HCT116 (cell line): ENCODE measurements at regions not wholly inside any gene's neighbourhood (a gene's known extent, or its start where the extent isn't known, plus 50 kb on each side); places are given as distances from the start of the nearest gene placed in this dataset.

Source experiments
- CBX3 ChIP-seq: IDR thresholded peaks from 2 replicates; pipeline ENCODE4 v1.6.1; 2012; ENCODE audit warnings: low read depth
- EZH2 ChIP-seq: fragments of 200-600 bp; sonication (generic); IDR thresholded peaks from 2 replicates; pipeline ENCODE4 v1.6.1; 2017; ENCODE audit warnings: antibody characterized with exemption, mixed run types
- JUND ChIP-seq: IDR thresholded peaks from 2 replicates; pipeline ENCODE4 v1.6.1; 2012
- MAX ChIP-seq: IDR thresholded peaks from 2 replicates; pipeline ENCODE4 v1.6.1; 2012
- POLR2A ChIP-seq: IDR thresholded peaks from 2 replicates; pipeline ENCODE4 v1.7.0; 2011; ENCODE audit warnings: borderline replicate concordance; ENCODE audit not compliant: insufficient read depth, insufficient read length; ENCODE audit errors: extremely low read depth
- POLR2AphosphoS5 ChIP-seq: IDR thresholded peaks from 2 replicates; pipeline ENCODE4 v1.6.1; 2011; ENCODE audit warnings: mild to moderate bottlenecking, low read depth, low read length, moderate library complexity
- RAD21 ChIP-seq: IDR thresholded peaks from 2 replicates; pipeline ENCODE4 v1.6.1; 2012; ENCODE audit warnings: low read depth, mild to moderate bottlenecking
- REST ChIP-seq: IDR thresholded peaks from 2 replicates; pipeline ENCODE4 v1.6.1; 2012; ENCODE audit warnings: low read depth
- SIN3A ChIP-seq: IDR thresholded peaks from 2 replicates; pipeline ENCODE4 v1.6.1; 2012; ENCODE audit warnings: low read depth
- SP1 ChIP-seq: IDR thresholded peaks from 2 replicates; pipeline ENCODE4 v1.6.1; 2012; ENCODE audit warnings: low read depth
- SRF ChIP-seq: IDR thresholded peaks from 2 replicates; pipeline ENCODE4 v1.6.1; 2012; ENCODE audit warnings: low read depth
- ZNF274 ChIP-seq: fragments of 200-500 bp; sonication (Bioruptor generic); IDR thresholded peaks from 2 replicates; pipeline ENCODE4 v1.6.1; 2014; ENCODE audit warnings: mild to moderate bottlenecking, low read depth, low read length, inconsistent platforms
- TF ChIP-seq, protein P1 (sequence below), 3 experiments: fragments of 200-600 bp in 1 of 3; sonication (generic) in 1 of 3; IDR thresholded peaks in 2 of 3; conservative IDR thresholded peaks in 1 of 3; 2 replicates each; pipeline ENCODE4 v1.5.1; 2012 to 2017; ENCODE audit warnings: low read depth in 2 of 3, low read length in 2 of 3, antibody characterized with exemption in 1 of 3, borderline replicate concordance in 1 of 3, control low read depth in 1 of 3, mild to moderate bottlenecking in 1 of 3, mixed read lengths in 1 of 3, mixed run types in 1 of 3, moderate library complexity in 1 of 3; ENCODE audit not compliant: insufficient read depth in 1 of 3
- TF ChIP-seq, protein P2 (sequence below): IDR thresholded peaks from 2 replicates; pipeline ENCODE4 v1.6.1; 2011; ENCODE audit warnings: mild to moderate bottlenecking, low read length, moderate library complexity; ENCODE audit not compliant: insufficient replicate concordance; ENCODE audit errors: extremely low read depth

DNA sequence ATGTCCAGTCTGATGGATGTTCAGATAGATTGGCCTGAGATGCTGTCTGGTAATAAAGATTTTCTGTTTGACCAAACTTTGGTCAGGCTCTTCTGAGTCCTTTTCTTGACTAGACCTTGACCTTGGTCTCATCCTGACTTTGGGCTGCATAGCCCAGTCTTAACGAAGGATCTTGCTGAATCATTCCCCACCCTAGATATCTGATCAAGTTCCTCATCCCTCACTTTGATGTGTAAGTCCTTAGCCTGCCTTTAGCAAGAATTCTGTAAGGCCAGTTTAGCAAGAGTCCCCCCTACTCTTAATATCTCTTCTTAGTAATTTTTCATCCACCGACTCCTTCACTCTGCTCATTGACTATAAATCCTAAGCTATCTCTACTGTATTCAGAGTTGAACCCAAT is 244.4 kb upstream of the JADE1 start:
- no peak for TF ChIP-seq REST
- no peak for TF ChIP-seq POLR2A
- TF ChIP-seq JUND = no peak
- no peak for TF ChIP-seq SP1
- no peak for TF ChIP-seq CBX3
- no peak for TF ChIP-seq MAX
- TF ChIP-seq, protein P1, sequence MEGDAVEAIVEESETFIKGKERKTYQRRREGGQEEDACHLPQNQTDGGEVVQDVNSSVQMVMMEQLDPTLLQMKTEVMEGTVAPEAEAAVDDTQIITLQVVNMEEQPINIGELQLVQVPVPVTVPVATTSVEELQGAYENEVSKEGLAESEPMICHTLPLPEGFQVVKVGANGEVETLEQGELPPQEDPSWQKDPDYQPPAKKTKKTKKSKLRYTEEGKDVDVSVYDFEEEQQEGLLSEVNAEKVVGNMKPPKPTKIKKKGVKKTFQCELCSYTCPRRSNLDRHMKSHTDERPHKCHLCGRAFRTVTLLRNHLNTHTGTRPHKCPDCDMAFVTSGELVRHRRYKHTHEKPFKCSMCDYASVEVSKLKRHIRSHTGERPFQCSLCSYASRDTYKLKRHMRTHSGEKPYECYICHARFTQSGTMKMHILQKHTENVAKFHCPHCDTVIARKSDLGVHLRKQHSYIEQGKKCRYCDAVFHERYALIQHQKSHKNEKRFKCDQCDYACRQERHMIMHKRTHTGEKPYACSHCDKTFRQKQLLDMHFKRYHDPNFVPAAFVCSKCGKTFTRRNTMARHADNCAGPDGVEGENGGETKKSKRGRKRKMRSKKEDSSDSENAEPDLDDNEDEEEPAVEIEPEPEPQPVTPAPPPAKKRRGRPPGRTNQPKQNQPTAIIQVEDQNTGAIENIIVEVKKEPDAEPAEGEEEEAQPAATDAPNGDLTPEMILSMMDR (IDR thresholded peaks at IDR 0.05 in 2 of 3, conservative IDR thresholded peaks at IDR 0.05 in 1 of 3; ENCODE audit: borderline replicate concordance in 1 of 3, insufficient read depth in 1 of 3, low read depth in 2 of 3, low read length in 2 of 3) = no peak
- no peak for TF ChIP-seq RAD21
- TF ChIP-seq SRF = no peak
- TF ChIP-seq POLR2AphosphoS5 = no peak
- TF ChIP-seq, protein P2, sequence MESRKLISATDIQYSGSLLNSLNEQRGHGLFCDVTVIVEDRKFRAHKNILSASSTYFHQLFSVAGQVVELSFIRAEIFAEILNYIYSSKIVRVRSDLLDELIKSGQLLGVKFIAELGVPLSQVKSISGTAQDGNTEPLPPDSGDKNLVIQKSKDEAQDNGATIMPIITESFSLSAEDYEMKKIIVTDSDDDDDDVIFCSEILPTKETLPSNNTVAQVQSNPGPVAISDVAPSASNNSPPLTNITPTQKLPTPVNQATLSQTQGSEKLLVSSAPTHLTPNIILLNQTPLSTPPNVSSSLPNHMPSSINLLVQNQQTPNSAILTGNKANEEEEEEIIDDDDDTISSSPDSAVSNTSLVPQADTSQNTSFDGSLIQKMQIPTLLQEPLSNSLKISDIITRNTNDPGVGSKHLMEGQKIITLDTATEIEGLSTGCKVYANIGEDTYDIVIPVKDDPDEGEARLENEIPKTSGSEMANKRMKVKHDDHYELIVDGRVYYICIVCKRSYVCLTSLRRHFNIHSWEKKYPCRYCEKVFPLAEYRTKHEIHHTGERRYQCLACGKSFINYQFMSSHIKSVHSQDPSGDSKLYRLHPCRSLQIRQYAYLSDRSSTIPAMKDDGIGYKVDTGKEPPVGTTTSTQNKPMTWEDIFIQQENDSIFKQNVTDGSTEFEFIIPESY = no peak
- TF ChIP-seq EZH2 = no peak
- TF ChIP-seq ZNF274 = no peak
- TF ChIP-seq SIN3A = no peak
